GM19395 (cell line): ENCODE measurements at regions not wholly inside any gene's neighbourhood (a gene's known extent, or its start where the extent isn't known, plus 50 kb on each side); places are given as distances from the start of the nearest gene placed in this dataset.

Experiments
- ATAC-seq: cut with Tn5 transposase; IDR thresholded peaks from one replicate; pipeline ENCODE4 v1.9.1; 2021; ENCODE audit warnings: mild to moderate bottlenecking, moderate library complexity; ENCODE audit not compliant: unreplicated experiment

DNA sequence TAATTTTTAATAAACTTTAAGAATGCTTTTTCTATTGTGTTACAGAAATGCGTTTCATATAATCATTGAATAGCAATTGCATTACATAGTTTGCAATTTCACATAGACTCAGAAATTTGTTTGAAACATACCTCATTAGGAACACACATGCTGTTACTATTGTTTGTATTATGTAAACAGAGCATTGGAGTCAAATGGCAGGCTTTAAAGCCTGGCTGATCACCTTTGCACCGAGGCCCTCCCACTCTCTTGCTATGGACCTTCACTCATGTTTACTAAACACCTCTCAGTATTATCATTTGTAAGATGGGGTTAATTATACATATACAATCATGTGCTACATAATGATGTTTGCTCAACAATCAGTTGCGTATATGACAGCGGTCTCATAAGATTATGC is 203.6 kb upstream of the NPSR1 start:
- ATAC-seq = no peak

DNA sequence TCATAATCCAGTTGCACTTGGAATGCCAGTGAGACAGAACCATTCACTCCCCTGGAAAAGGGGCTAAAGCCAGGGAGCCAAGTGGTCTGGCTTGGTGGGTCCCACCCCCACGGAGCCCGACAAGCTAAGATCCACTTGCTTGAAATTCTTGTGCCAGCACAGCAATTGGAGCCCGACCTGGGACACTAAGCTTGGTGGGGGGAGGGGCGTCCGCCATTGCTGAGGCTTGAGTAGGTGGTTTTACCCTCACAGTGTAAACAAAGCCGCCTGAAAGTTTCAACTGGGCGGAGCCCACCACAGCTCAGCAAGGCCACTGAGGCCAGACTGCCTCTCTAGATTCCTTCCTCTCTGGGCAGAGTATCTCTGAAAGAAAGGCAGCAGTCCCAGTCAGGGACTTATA is 200.7 kb upstream of the NPSR1 start:
- ATAC-seq = no peak

DNA sequence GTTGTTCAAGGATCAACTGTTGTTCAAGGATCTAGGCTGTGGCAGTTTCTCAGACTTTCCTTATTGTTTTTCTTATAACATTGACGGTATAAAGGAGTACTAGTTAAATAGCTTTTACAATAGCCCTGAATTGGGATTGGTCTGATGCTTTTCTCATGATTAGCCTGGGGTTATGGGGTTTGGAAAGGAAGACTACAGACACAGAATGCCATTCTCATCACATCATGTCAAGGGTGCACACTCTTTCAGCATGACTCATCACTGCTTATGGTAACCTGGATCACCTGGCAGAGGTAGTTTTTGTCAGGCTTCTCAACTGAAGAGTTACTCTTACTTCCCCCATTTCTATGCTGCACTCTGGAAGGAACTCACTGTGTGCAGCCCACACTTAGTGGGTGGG is 194.2 kb upstream of the NPSR1 start:
- ATAC-seq = no peak

DNA sequence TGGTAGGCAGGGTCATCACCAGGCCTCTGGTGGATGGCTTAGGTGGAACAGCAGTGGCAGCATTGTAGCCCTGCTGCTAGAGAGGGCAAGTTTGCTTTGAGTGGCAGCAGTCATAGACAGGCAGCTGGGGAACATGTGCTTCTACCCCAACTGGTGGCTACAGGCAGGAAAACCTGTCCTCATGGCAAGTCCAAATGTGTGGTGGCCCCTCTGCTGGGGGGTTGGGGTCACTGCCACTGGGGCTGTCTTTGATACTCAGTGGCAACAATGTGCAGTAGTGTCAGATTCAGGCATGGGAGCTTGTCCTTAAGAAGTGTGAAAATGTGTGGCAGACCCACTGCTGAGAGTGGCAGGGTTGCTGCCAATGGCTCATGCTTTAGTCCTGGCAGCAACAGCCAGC is 186.2 kb upstream of the NPSR1 start:
- no peak for ATAC-seq

DNA sequence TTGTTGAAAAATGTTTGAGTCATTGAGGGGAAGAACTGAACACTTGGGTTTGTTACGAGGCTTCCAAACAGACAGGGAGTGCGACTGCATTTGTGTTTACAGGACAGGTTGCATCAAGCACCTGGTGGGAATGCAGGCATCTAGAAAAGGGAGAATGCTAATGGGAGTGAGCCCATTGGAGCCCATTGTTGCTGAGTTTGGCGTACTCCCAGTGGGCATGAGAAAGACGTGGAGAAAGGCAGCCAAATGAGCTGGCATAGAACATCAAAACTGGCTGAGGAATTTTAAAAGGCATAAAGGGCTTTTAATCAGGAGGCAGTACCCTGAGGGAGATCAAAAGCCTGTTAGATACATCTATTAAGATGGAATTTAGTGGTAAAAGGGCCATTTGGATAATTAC is 171.6 kb upstream of the NPSR1 start:
- no peak for ATAC-seq

DNA sequence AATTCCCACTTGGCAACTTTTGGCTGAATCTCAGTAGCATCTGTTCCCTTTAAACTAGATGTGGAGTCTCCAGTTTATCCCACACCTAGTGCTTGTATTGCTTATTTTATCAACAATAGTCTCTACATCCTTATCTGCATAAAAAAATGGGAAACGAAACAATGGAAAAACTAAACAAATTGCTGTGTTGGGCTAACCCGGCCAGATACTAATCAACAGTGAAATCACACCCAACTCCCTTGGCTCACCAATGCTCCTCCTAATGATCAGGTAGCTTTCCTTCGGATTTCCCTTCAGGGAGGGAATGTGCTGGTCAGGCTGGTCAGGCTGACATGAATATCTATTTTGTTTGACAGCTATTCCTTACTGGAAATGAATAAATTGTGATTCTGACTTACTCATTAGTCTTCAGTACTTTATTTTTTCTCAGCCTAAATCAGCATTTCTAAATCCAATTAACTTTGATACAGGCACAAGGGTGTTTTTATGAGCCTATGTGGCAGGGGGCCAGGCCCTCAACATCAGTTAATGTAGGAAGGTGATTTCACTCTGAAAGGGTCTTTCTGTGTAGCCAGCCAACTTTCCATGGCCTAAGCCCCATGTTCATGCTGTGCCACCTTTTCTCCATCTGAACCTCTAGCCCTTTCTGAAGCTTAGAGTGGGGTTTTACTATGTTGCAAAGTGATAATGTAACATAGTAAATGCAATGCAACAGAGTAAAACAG is 170.5 kb upstream of the NPSR1 start:
- ATAC-seq = no peak

DNA sequence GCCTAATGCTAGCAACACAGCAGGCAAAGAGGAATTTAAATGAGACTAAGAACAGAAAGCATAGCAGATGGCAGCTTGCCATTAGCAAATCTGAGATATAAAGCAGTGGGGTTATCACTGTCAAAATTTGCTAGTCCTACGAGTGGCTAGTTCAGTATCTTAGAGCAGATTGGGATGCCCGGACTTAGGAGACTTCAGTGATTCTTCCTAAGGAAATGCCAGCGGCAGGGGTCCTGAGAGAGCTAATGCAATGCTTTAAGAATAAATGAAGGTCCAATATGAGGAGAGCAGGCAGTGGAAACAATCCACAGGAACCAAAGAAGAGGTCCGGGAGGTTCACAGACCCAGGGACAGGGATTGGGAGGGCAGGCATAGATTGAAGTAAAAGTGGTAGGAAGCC is 169.3 kb upstream of the NPSR1 start:
- ATAC-seq = no peak

DNA sequence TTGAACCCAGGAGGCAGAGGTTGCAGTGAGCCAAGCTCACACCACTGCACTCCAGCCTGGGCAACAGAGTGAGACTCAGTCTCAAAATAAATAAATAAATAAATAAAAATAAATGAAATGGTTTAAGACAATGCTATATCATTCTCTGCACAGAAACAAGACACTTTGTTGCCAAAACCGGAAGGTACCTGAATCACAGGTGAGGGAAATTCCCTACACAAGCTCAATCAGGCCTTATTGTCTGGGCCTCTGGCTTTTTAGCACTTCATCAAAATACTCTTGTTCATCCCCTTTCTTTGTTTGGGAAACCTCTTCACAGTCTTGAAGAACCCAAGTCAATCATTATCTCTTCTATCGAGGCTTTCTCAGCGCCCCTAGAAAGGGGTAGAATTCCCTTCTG is 166.1 kb upstream of the NPSR1 start:
- no peak for ATAC-seq

DNA sequence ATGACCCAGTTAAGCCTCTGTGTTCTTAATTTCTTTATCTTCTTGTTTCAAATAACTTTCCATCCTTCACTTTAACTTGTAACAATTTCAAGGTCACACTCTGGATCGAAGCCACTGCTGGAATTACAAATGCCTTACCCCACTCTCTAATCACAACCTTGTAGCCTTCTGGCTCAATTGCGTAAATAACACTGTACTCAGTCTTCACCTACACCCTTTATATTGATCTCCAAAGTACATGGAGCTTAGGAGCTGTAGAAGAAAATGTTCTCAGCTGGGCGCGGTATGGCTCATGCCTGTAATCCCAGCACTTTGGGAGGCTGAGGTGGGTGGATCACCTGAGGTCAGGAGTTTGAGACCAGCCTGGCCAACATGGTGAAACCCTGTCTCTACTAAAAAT is 164.3 kb upstream of the NPSR1 start:
- ATAC-seq = no peak

DNA sequence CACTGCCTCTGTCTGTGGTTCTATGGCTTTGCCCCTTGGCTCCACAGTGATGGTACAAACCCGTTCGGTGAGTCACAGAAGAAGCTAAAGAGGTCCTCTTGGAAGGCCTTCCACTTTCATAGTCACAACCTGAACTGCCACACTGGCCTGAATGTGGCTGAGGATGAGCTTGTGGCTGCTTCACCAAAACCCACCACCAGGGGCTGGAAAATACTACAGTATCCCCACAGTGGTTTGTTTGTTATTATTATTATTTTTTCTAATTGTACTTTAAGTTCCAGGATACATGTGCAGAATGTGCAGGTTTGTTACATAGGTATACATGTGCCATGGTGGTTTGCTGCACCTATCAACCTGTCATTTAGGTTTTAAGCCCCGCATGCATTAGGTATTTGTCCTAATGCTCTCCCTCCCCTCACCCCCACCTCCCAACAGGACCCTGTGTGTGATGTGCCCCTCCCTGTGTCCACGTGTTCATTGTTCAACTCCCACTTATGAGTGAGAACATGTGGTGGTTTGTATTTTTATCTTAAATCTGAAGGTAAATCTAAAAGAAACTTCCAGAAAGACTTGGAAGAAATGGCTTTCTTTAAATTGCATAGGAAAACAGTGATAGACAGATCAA is 160.8 kb upstream of the NPSR1 start:
- ATAC-seq = no peak

DNA sequence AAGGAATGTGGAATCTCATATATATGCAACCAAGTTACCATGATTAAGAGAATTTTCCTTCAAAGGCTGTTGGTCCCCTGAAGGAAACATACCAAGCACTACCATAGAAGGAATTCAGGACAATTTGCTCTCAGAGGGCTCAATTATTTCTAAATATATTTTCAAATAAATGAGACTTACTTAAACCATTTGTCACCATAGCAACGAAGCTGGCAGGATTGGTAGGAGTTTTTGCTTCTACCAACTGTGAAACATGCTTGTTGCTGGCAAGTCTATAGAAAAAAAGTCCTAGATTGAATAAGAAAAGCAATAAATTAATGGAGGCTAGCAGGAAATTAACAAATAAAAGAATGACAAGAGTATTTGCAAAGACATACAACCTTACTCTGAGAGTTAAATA is 156.9 kb upstream of the NPSR1 start:
- ATAC-seq = no peak

DNA sequence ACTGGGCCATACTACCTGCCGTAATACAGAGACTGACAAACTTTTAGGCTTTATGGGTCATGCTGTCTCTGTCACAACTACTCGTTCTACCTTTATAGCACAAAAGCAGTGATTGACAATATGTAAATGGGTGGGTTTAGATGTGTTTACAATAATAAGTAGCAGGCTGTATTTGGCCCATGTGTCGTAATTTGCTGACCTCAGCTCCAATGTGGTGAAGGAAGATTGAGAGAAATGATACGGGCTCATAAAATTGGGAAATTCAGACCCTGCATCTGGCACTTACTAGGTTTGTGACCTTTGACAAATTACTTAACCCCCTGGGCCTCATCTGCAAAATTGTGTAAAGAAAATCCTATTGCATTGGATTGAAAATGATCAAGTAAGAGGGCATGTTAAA is 150.8 kb upstream of the NPSR1 start:
- no peak for ATAC-seq

DNA sequence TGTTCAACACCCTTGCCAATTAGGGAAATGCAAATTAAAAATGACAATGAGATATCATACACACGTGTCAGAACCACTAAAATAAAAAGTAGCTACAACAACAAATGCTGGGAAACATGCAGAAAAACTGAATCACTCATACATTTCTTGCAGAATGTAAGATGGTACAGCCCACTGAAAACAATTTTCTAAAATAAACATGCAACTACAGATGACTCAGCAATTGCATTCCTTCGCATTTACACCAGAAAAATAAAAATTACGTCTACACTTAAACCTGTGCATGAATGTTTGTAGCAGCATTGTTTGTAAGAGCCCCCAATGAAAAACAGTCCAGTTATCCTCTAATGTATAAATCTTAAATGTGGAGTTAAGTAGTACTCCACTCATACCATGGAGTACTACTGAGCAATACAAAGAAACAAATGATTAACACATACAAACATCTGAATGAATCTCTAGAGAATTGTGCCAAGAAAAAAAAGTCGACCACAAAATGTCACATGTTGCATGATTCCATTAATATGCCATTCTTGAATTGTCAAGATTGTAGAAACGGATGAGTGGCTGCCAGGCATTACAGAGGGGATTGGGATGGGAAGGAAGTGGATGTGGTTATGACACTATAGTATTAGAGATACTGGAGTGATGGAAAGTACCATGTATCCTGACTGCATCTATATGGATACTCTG is 134.6 kb upstream of the NPSR1 start:
- ATAC-seq = no peak

DNA sequence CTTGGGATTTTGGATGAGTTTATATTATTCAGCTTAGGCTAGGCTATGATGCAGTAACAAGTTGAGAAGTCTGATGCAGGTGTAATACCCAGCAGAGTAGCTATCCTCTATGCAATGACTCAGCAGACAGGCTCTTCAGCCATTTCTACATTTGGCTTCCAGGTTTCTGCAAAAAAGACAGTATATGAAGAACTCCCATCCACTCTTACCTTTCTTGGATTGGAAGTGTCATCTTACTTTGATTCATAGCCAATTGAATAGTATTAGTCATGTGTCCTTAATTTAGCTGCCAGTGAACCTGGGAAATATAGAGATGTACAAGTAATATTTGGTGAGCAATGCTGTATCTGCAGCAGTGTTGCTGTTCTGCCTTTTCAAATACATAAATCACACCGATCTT is 127.8 kb upstream of the NPSR1 start:
- no peak for ATAC-seq

DNA sequence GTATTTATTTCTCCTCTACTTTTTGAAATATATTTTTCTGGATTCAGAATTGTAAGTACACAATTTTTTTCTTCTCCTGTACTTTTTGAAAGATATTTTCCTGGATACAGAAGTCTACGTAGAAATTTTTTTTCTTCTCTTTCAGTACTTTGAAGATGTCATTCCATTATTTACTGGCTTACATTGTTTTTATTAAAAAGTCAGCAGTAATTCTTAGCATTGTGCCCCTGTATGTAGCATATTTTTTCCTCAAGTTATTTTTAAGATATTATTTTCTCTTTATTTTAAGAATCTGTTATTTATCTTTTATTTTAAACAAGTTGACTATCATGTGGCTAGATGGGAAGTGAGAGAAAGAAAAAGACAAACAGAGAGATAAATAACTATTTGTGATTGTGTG is 119.0 kb upstream of the NPSR1 start:
- no peak for ATAC-seq

DNA sequence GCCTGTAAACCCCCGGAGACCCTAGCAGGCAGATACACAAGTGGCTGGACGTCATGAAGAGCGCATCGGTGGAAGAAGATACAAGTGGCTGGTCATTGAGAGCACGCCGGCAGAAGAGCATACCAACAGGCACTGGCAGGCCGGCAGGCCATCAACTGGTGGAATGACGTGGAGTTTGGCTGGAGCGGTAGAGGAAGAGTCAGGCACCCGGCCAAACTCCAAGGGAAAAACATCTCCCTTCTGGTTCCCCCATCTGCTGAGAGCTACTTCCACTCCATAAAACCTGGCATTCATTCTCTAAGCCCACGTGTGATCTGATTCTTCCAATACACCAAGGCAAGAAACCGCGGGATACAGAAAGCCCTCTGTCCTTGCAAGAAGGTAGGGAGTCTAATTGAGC is 113.4 kb upstream of the NPSR1 start:
- ATAC-seq = no peak

DNA sequence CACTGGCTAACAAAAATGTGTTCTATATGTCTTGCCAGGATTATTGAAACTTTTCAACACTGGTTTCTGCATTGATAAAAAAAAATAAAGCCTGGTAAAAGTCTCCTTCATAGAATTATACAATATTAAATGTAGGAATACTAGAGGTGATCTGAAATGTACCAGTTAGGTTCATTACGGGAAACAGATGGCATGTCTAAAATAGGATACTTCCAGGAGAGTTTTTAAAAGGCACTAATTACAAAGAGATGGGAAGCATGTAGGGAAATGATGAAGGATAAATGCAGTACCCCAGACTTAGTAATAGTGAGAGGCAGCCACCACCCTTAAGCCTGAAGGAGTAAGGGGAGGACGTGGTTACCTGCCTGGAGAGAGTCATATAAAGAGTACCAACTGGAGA is 107.0 kb upstream of the NPSR1 start:
- ATAC-seq = no peak

DNA sequence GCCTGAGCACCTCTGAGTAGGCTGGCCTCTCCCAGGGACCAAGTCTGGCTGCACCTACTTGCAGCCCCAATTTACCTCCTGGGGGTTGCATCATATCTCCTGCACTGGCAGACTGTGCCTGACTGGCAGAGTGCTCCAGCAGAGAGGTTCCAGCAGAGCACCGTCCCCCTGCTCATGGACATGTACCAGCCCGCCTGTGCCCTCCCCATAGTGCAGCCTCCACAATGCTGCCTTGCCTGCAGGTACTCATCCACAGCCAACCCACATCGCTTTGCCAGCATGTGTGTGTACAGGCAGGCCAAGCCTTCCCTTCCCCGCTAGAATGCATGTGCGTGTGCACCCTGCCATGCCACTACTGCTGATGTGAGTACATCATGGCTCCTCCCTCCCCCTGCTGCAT is 105.5 kb upstream of the NPSR1 start:
- no peak for ATAC-seq

DNA sequence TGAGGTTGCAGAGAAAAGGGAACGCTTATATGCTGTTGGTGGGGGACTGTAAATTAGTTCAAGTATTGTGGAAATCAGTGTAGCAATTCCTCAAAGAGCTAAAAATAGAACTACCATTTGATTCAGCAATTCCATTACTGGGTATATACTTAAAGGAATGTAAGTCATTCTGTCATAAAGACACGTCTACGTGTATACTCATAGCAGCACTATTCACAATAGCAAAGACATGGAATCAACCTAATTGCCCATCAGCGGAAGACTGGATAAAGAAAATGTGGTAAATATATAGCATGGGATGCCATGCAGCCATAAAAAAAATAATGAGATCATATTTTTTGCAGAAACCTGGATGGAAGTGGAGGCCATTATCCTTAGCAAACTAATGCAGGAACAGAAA is 100.0 kb upstream of the NPSR1 start:
- no peak for ATAC-seq

DNA sequence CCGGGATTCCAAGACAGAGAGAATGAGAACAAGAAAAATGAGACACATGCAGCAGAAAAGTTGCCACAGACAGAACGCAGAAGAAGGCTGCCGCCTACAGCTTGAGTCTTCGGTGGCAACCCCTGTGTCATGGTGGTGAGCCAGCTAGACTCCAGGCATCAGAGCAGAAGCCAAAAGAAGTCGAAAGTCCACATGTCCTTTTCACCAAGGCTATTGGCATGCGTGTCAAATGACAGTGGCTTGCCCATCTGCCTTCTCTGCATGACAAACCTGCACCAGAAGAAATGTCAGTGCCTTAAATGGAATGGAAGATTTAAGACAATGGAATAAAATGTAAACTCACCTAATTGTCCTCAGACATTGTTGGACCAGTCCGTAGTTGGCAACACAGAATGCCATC is 93.9 kb upstream of the NPSR1 start:
- ATAC-seq = no peak

DNA sequence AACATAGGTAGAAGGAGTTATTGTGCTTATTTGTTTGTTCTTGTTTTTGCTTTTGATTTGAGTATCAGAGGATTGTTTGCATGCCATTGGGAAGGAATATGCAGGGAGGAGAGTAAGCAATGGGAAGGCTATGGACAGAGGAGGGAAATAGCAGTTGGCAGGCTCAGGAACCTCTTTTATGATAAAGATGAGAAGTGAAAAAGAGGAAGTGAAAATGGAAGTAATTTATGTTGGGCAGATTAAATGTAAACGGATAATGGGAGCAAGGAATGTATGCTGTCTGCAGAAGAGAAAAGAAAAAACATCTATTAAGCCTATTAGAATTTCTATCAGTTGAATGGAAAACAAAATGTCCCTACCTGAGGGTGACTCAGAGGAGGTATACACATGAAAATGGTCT is 90.1 kb upstream of the NPSR1 start:
- no peak for ATAC-seq

DNA sequence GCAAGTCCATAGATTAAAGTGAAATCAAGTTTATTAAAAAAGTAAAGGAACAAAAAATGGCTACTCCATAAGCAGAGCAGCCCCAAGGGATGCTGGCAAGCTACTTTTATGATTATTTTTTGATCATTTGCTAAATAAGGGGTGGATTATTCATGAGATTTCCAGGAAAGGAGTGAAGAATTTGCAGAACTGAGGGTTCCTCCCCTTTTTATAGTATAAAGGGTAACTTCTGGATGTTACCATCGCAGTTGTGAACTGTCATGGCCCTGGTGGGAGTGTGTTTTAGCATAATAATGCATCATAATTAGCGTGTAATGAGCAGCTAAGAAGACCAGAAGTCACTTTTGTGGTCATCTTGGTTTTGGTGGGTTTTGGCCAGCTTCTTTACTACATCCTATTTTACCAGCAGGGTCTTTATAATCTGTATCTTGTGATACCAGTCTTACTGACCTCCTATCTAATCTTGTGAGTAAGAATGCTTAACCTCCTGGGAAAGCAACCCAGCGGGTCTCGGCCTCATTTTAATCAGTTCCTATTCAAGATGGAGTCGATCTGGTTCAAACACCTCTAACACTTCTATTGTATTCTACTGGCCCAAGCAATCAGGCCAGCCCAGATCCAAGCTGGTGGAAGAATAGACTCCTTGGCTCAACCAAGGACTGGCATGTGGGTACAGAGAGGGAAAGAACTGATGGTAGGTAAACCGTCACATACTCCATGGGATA is 87.9 kb upstream of the NPSR1 start:
- ATAC-seq = no peak
